ENCODE measurements at regions not wholly inside any gene's neighbourhood (a gene's known extent, or its start where the extent isn't known, plus 50 kb on each side); places are given as distances from the start of the nearest gene placed in this dataset.

DNA sequence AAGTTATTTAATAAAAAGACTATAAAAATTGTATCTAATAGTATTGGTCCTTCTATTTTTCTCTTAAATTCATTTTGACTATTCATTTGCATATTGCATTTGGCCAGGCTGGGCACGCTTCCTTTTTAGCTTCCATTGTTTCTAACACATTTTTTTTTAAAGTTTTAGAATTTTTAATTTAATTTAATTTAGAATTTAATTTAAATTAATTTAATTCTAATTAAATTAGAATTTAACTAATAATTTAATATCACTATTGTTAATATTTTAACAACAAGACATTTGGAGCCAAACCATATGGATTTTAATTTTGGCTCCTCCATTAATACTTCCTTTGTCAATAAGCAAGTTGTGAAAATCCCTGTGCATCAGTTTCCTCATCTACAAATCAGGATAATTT, 856.9 kb upstream of the SEL1L start:
- TF ChIP-seq, protein P1, sequence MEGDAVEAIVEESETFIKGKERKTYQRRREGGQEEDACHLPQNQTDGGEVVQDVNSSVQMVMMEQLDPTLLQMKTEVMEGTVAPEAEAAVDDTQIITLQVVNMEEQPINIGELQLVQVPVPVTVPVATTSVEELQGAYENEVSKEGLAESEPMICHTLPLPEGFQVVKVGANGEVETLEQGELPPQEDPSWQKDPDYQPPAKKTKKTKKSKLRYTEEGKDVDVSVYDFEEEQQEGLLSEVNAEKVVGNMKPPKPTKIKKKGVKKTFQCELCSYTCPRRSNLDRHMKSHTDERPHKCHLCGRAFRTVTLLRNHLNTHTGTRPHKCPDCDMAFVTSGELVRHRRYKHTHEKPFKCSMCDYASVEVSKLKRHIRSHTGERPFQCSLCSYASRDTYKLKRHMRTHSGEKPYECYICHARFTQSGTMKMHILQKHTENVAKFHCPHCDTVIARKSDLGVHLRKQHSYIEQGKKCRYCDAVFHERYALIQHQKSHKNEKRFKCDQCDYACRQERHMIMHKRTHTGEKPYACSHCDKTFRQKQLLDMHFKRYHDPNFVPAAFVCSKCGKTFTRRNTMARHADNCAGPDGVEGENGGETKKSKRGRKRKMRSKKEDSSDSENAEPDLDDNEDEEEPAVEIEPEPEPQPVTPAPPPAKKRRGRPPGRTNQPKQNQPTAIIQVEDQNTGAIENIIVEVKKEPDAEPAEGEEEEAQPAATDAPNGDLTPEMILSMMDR (IDR thresholded peaks at IDR 0.05; ENCODE audit: control insufficient read depth, extremely low read depth, insufficient read depth) = no peak
- DNase-seq (ENCODE audit: low read depth) = no peak
- H3K4me3 ChIP-seq (ENCODE audit: low read depth, low read length) = no peak overlapping the region

DNA sequence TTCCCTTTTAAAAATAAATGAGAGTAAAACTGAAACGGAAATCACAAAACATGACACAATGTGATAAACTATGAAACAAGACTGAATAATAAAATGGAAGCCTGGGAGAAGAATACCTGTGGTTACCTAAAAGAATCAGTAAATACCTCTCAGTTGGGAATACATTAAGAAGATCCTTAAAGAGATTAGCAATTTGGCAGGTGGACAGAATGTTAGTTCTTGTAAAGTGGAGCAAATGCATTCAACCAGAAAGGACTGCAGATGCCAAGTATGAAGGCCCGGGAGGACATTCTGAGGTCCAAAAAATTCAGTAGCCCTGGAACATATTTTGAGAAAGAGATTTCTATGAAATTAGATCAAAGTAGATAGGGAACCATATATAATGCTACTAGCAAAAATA, 861.3 kb upstream of the SEL1L start:
- TF ChIP-seq, protein P1 (IDR thresholded peaks at IDR 0.05; ENCODE audit: control insufficient read depth, extremely low read depth, insufficient read depth) = no peak
- DNase-seq (ENCODE audit: low read depth) = peak; percentile 21
- no peak overlapping the region for H3K4me3 ChIP-seq (ENCODE audit: low read depth, low read length)

DNA sequence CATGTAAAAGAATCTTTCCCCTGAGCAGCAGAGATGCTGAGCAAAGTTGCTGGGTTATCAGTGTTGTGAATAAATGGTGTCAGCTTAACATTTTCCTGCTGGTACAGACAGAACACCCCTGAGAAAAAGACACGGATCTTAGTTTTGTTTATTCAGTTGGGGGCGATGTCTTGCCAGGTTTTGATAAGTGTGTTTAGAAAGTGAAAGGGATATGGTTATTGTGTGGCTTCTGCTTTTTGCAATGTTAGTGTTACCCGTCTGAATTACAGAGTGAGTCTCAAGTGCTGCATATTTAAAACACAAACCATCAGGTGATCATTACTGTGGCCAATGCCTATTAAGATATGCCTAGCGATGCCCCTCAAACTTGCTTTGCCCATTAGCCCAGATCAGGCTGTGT, 864.6 kb upstream of the SEL1L start:
- no peak for DNase-seq (ENCODE audit: low read depth)

DNA sequence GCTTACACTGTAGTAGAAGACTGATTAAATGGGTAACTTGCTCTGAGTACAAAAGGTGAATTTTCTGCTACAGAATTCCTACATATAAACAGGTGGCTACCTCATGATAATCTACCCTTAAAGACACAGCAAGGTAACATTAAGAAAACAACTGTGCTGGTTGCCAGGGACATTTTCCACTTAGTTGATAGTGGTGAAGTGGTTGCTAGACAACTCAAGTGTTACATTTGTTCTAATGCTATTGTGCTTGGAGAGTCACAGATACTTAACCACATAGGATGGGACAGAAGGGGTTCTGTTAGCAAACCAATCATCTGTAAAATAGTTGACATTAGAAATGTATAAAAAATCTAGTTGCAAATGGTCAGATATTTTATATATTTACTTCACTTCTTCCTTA, 870.3 kb upstream of the SEL1L start:
- DNase-seq (ENCODE audit: low read depth) = no peak
- no peak overlapping the region for H3K4me3 ChIP-seq (ENCODE audit: low read depth, low read length)
- TF ChIP-seq, protein P1 (IDR thresholded peaks at IDR 0.05; ENCODE audit: control insufficient read depth, extremely low read depth, insufficient read depth) = no peak

More for the DNA sequence above, 864.6 kb upstream of the SEL1L start:
- TF ChIP-seq, protein P1 (IDR thresholded peaks at IDR 0.05; ENCODE audit: control insufficient read depth, extremely low read depth, insufficient read depth) = no peak
- no peak overlapping the region for H3K4me3 ChIP-seq (ENCODE audit: low read depth, low read length)

DNA sequence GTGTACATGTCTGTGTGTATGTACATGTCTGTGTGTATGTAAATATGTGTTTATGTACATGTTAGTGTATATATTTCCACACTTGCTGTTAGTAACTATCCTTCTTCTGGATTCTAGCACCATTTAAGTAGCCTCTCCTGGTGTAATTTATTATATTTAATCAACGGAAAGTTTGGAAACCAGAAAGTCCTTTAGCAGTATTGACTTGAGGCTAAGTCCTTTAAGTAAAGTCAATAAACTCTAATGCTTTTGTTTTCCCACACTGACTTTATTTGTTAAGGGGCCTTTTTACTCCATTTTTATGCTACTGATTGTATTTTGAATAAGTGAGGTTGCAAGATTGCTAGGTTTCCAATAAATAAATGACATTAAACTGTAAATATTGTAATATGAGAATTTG, 876.4 kb upstream of the SEL1L start:
- no peak overlapping the region for H3K4me3 ChIP-seq (ENCODE audit: low read depth, low read length)
- no peak for DNase-seq (ENCODE audit: low read depth)
- TF ChIP-seq, protein P1 (IDR thresholded peaks at IDR 0.05; ENCODE audit: control insufficient read depth, extremely low read depth, insufficient read depth) = no peak

DNA sequence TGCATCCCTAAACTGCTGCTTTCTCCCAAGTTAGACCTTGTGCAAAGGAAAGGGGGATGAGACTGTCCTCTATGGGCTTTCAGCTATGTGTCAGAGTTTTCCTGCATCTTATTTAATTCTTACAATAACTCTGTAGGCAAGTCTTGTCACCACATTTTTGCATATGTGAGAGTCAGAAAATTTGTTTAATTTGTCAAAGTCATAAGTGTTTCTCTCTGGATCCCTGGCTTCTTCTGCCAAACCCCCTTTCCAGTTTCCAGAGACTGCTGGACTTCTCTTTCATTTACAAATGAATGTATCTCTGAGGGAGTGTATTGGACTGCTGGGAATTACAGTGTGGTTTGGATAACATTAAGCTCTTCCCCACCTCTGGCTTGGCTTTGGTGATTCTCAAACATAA, 877.6 kb upstream of the SEL1L start:
- H3K4me3 ChIP-seq (ENCODE audit: low read depth, low read length) = no peak overlapping the region
- TF ChIP-seq, protein P1 (IDR thresholded peaks at IDR 0.05; ENCODE audit: control insufficient read depth, extremely low read depth, insufficient read depth) = no peak
- DNase-seq (ENCODE audit: low read depth) = no peak

DNA sequence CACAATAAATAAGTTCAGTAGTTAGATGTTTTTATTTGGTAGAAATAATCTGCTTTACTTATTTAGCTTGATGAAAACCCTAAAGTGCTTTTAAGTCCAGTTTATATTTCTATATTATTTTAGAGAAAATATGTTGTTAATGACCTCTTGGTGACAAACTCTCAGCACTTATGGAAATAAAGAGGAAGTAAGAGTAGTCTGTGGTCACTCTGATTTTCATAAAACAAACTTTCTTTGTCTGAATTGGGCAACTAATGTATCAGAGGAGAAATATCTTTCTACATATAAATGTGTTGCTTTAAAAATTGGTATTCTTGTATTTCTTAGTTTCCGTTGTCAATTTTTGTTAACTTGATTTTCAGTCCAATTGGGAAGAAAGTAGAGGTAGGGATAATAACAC, 878.9 kb upstream of the SEL1L start:
- H3K4me3 ChIP-seq (ENCODE audit: low read depth, low read length) = no peak overlapping the region
- no peak for DNase-seq (ENCODE audit: low read depth)
- TF ChIP-seq, protein P1 (IDR thresholded peaks at IDR 0.05; ENCODE audit: control insufficient read depth, extremely low read depth, insufficient read depth) = no peak

Measured in LNCaP clone FGC (cell line).